ENCODE measurements at regions not wholly inside any gene's neighbourhood (a gene's known extent, or its start where the extent isn't known, plus 50 kb on each side); places are given as distances from the start of the nearest gene placed in this dataset.

GRCh38 chr5:13328316-13328715 is 616.2 kb downstream of the DNAH5 start:
- DNase-seq = no peak

- DNase-seq = no peak
These were observed 618.7 kb downstream of the DNAH5 start for GRCh38 chr5:13325765-13326164.

GRCh38 chr5:13322769-13323168 is 621.7 kb downstream of the DNAH5 start:
- DNase-seq = no peak

- no peak for DNase-seq
These were observed 626.8 kb downstream of the DNAH5 start for GRCh38 chr5:13317654-13318053.

- no peak for DNase-seq
These were observed 628.3 kb downstream of the DNAH5 start for GRCh38 chr5:13316176-13316575.

GRCh38 chr5:13307480-13307879 is 637.0 kb downstream of the DNAH5 start:
- DNase-seq = no peak

GRCh38 chr5:13303445-13303844 is 641.0 kb downstream of the DNAH5 start:
- no peak for DNase-seq

- no peak for DNase-seq
These were observed 665.7 kb downstream of the DNAH5 start for GRCh38 chr5:13278811-13279210.

- DNase-seq = no peak
These were observed 666.3 kb downstream of the DNAH5 start for GRCh38 chr5:13278148-13278547.

GRCh38 chr5:13276156-13276555 is 668.3 kb downstream of the DNAH5 start:
- no peak for DNase-seq

- DNase-seq = no peak
These were observed 680.8 kb downstream of the DNAH5 start for GRCh38 chr5:13263701-13264100.

GRCh38 chr5:13253111-13253510 is 691.4 kb downstream of the DNAH5 start:
- no peak for DNase-seq

- DNase-seq = no peak
These were observed 691.8 kb downstream of the DNAH5 start for GRCh38 chr5:13252699-13253098.

GRCh38 chr5:13251623-13252376 is 692.7 kb downstream of the DNAH5 start:
- DNase-seq = no peak

- no peak for DNase-seq
These were observed 693.8 kb downstream of the DNAH5 start for GRCh38 chr5:13250464-13251291.

- DNase-seq = no peak
These were observed 694.6 kb downstream of the DNAH5 start for GRCh38 chr5:13249854-13250253.

- no peak for DNase-seq
These were observed 696.2 kb downstream of the DNAH5 start for GRCh38 chr5:13248253-13248652.

GRCh38 chr5:13246053-13246452 is 698.4 kb downstream of the DNAH5 start:
- DNase-seq = no peak

- no peak for DNase-seq
These were observed 700.3 kb downstream of the DNAH5 start for GRCh38 chr5:13244151-13244550.

- DNase-seq = no peak
These were observed 717.0 kb downstream of the DNAH5 start for GRCh38 chr5:13227513-13227912.

GRCh38 chr5:13218518-13218917 is 726.0 kb downstream of the DNAH5 start:
- no peak for DNase-seq

- no peak for DNase-seq
These were observed 726.9 kb downstream of the DNAH5 start for GRCh38 chr5:13217636-13218035.

- no peak for DNase-seq
These were observed 728.7 kb downstream of the DNAH5 start for GRCh38 chr5:13215806-13216205.

- DNase-seq = no peak
These were observed 729.1 kb downstream of the DNAH5 start for GRCh38 chr5:13215370-13215769.
